Activated CD8-positive, alpha-beta memory T cell treated with anti-CD3 and anti-CD28 coated beads for 24 hours (primary cell): ENCODE measurements at regions not wholly inside any gene's neighbourhood (a gene's known extent, or its start where the extent isn't known, plus 50 kb on each side); places are given as distances from the start of the nearest gene placed in this dataset.

Experiments
- DNase-seq: peaks from one replicate; pipeline ENCODE4 v3.0.0-alpha.2; 2020

GRCh38 chr16:5619304-5619703 lies 521.7 kb upstream of the EEF2KMT start:
- DNase-seq: no peak

- DNase-seq: no peak
Measured at GRCh38 chr16:5616841-5617240, 519.2 kb upstream of the EEF2KMT start.

- peak; percentile 59 for DNase-seq
Measured at GRCh38 chr16:5615868-5616642, 518.5 kb upstream of the EEF2KMT start.

GRCh38 chr16:5607169-5607568 lies 509.6 kb upstream of the EEF2KMT start:
- no peak for DNase-seq

GRCh38 chr16:5605404-5605803 lies 507.8 kb upstream of the EEF2KMT start:
- DNase-seq: no peak

GRCh38 chr16:5604770-5605169 lies 507.2 kb upstream of the EEF2KMT start:
- no peak for DNase-seq

GRCh38 chr16:5603836-5604235 lies 506.2 kb upstream of the EEF2KMT start:
- no peak for DNase-seq

GRCh38 chr16:5601957-5602356 lies 504.4 kb upstream of the EEF2KMT start:
- no peak for DNase-seq

GRCh38 chr16:5598793-5599192 lies 501.2 kb upstream of the EEF2KMT start:
- no peak for DNase-seq

GRCh38 chr16:5595849-5596248 lies 498.3 kb upstream of the EEF2KMT start:
- DNase-seq: no peak

- DNase-seq: no peak
Measured at GRCh38 chr16:5590416-5590815, 492.8 kb upstream of the EEF2KMT start.

- no peak for DNase-seq
Measured at GRCh38 chr16:5589812-5590373, 492.3 kb upstream of the EEF2KMT start.

GRCh38 chr16:5584109-5584508 lies 486.5 kb upstream of the EEF2KMT start:
- DNase-seq: no peak

GRCh38 chr16:5582529-5582928 lies 484.9 kb upstream of the EEF2KMT start:
- no peak for DNase-seq

GRCh38 chr16:5581908-5582307 lies 484.3 kb upstream of the EEF2KMT start:
- DNase-seq: no peak

GRCh38 chr16:5581428-5581827 lies 483.8 kb upstream of the EEF2KMT start:
- DNase-seq: no peak

GRCh38 chr16:5580772-5581171 lies 483.2 kb upstream of the EEF2KMT start:
- DNase-seq: no peak

- no peak for DNase-seq
Measured at GRCh38 chr16:5580296-5580695, 482.7 kb upstream of the EEF2KMT start.

GRCh38 chr16:5578980-5579379 lies 481.4 kb upstream of the EEF2KMT start:
- no peak for DNase-seq

- no peak for DNase-seq
Measured at GRCh38 chr16:5577463-5577862, 479.9 kb upstream of the EEF2KMT start.

- DNase-seq: no peak
Measured at GRCh38 chr16:5575646-5576245, 478.2 kb upstream of the EEF2KMT start.

GRCh38 chr16:5575121-5575520 lies 477.5 kb upstream of the EEF2KMT start:
- no peak for DNase-seq

GRCh38 chr16:5572056-5572455 lies 474.5 kb upstream of the EEF2KMT start:
- DNase-seq: no peak

GRCh38 chr16:5571446-5571845 lies 473.9 kb upstream of the EEF2KMT start:
- no peak for DNase-seq
